Activated naive CD4-positive, alpha-beta T cell treated with anti-CD3 and anti-CD28 coated beads, Interleukin-2, amount 50 U/mL, for 24 hours (primary cell): ENCODE measurements at regions not wholly inside any gene's neighbourhood (a gene's known extent, or its start where the extent isn't known, plus 50 kb on each side); places are given as distances from the start of the nearest gene placed in this dataset.
"Not testable (repeated sequence)": the region's sequence is repeated elsewhere in the genome, so short reads cannot be mapped to it uniquely, and the experiment has no call there.

Experiments used
- H3K27ac Mint-ChIP-seq: one replicate; pipeline ENCODE4 v1.8.0; 2021; ENCODE audit warnings: mild to moderate bottlenecking, mixed read lengths
- H3K27me3 Mint-ChIP-seq: one replicate; pipeline ENCODE4 v1.8.0; 2021; ENCODE audit warnings: mixed read lengths
- H3K36me3 Mint-ChIP-seq: one replicate; pipeline ENCODE4 v1.8.0; 2021; ENCODE audit warnings: mixed read lengths
- H3K4me1 Mint-ChIP-seq: one replicate; pipeline ENCODE4 v1.8.0; 2021; ENCODE audit warnings: mixed read lengths
- H3K4me3 Mint-ChIP-seq: one replicate; pipeline ENCODE4 v1.8.0; 2021; ENCODE audit warnings: mild to moderate bottlenecking, mixed read lengths
- H3K9me3 Mint-ChIP-seq: one replicate; pipeline ENCODE4 v1.8.0; 2021; ENCODE audit warnings: mixed read lengths

DNA sequence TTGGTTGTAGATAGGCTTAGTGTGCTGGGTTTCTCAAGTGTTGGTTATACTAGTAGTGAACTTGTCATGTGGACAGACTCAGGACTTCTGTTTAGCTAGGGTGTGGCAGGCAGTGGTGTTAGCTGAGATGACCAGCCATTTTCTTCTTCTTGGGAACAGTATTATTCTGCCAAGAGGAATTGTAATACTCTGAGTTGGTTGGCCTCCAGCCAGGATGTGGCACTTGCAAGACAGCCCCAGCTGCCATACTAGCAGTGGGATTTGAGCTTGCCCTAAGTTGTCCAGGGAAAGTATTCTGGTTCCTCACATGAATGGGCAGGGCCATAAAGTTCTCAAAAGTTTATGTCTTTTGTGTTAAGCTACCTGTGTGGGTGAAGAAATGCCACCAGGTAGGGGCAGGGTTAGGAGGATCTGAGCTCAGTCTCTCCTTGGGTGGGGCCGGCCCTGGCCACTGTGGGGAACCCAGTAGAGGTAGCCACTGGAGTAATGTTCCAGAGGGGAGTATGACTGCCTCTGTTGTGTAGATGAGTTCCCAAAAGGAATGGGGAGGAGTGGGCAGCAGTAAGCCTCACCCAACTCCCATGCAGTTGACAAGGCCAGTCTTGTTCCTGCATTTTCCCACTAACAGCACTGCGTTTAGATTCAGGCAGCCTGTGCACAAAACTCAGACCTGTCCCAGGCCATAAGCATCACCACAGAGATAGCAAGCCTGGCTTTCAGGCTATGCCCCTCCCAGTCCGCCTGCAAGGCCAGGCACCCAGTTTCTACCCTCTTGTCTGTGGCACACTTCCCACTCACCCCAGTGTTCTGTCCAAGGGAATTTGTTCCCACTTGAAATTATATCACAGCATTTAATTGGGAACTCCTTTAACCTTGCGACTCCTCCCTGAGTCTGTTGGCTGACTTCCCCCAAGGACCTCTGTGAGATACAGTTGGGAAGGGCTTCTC, 250.7 kb downstream of the ANXA1 start:
- H3K9me3 Mint-ChIP-seq = peaks cover 13% of the 10 kb centered on the region
- H3K36me3 Mint-ChIP-seq = no peaks in the 10 kb centered on the region
- H3K4me3 Mint-ChIP-seq = no peak overlapping the region
- H3K27me3 Mint-ChIP-seq = no peaks in the 10 kb centered on the region
- H3K27ac Mint-ChIP-seq = no peak overlapping the region
- no peaks in the 10 kb centered on the region for H3K4me1 Mint-ChIP-seq

- no peaks in the 10 kb centered on the region for H3K9me3 Mint-ChIP-seq
- no peaks in the 10 kb centered on the region for H3K27me3 Mint-ChIP-seq
- H3K4me3 Mint-ChIP-seq = no peak overlapping the region
- H3K27ac Mint-ChIP-seq = no peak overlapping the region
- no peaks in the 10 kb centered on the region for H3K4me1 Mint-ChIP-seq
- no peaks in the 10 kb centered on the region for H3K36me3 Mint-ChIP-seq
These were observed 259.8 kb downstream of the ANXA1 start for GRCh38 chr9:73411494-73411893.

- H3K27ac Mint-ChIP-seq = no peak overlapping the region
- H3K9me3 Mint-ChIP-seq = no peaks in the 10 kb centered on the region
- no peaks in the 10 kb centered on the region for H3K4me1 Mint-ChIP-seq
- no peak overlapping the region for H3K4me3 Mint-ChIP-seq
- H3K36me3 Mint-ChIP-seq = no peaks in the 10 kb centered on the region
- H3K27me3 Mint-ChIP-seq = no peaks in the 10 kb centered on the region
These were observed 261.2 kb downstream of the ANXA1 start for GRCh38 chr9:73412874-73413273.

GRCh38 chr9:73423891-73424290, 272.2 kb downstream of the ANXA1 start:
- Mint-ChIP-seq H3K27ac (no peak overlapping the region), H3K4me3 (no peak overlapping the region), H3K27me3 (no peaks in the 10 kb centered on the region), H3K4me1 (no peaks in the 10 kb centered on the region), H3K36me3 (no peaks in the 10 kb centered on the region), H3K9me3 (peaks cover 5% of the 10 kb centered on the region)

DNA sequence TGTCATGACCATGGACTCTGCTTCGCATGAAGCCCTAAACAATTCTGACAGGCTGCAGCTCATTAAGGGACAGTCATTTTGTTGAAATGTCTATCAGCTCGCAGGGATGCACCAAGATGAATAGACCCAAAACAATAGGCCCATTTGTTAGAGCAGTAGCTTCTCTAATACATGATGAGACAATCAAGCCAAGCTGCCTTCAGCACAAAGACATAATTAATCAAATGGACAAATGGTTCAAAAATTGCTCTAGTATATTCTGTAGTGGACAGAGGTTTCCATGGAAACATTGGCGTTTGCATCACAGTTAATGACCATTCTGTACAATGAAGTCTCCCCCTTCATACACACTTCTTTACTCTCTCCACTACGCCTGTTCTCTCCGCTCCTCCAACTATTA, 274.6 kb downstream of the ANXA1 start:
- Mint-ChIP-seq H3K36me3 (no peaks in the 10 kb centered on the region), H3K9me3 (peaks cover 5% of the 10 kb centered on the region), H3K27me3 (no peaks in the 10 kb centered on the region), H3K4me1 (no peaks in the 10 kb centered on the region), H3K4me3 (no peak overlapping the region), H3K27ac (no peak overlapping the region)

- Mint-ChIP-seq H3K27me3 (no peaks in the 10 kb centered on the region), H3K4me3 (no peak overlapping the region), H3K9me3 (no peaks in the 10 kb centered on the region), H3K4me1 (no peaks in the 10 kb centered on the region), H3K36me3 (no peaks in the 10 kb centered on the region), H3K27ac (no peak overlapping the region)
These were observed 283.2 kb downstream of the ANXA1 start for GRCh38 chr9:73434826-73435225.

DNA sequence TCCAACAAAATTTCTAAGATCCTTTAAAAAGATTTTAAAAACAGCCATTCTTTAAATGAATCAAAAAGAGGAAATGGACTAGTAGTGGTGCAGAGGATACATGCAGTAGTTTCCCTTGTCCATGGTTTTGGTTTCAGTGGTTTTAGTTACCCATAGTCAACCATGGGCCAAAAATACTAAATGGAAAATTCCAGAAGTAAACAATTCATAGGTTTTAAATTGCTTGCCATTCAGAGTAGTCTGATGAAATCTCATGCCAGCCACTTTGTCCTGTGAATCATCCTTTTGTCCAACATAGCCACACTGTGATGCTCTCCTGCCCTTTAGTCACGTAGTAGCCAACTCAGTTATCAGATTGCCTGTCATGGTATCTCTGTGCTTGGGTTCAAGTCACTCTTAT, 286.1 kb downstream of the ANXA1 start:
- H3K36me3 Mint-ChIP-seq = no peaks in the 10 kb centered on the region
- no peaks in the 10 kb centered on the region for H3K27me3 Mint-ChIP-seq
- H3K9me3 Mint-ChIP-seq = no peaks in the 10 kb centered on the region
- H3K4me1 Mint-ChIP-seq = no peaks in the 10 kb centered on the region
- no peak overlapping the region for H3K27ac Mint-ChIP-seq
- no peak overlapping the region for H3K4me3 Mint-ChIP-seq

- H3K27me3 Mint-ChIP-seq, H3K36me3 Mint-ChIP-seq, H3K9me3 Mint-ChIP-seq, H3K4me3 Mint-ChIP-seq, H3K27ac Mint-ChIP-seq, H3K4me1 Mint-ChIP-seq: not testable (repeated sequence)
These were observed 288.2 kb downstream of the ANXA1 start for GRCh38 chr9:73439839-73440238.

DNA sequence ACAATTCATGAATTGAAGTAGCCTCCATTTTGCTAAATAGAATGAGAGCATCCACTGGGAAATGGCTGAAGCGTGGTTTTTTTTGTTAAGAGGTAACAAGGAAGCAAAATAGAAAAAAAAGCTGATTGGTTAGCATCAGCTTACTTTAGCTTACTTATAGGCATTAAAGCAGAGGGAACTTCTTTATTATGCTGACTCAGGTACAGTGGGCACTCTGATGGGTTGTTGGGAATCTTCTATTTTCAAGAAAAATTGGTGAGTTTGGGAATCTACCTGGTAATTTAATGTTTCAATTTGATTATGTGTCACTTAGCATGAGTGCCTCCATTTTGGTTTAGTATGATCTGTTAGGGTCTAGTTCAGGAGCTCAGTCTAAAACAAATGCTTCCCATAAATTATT, 289.6 kb downstream of the ANXA1 start:
- Mint-ChIP-seq H3K9me3 (no peaks in the 10 kb centered on the region), H3K27me3 (no peaks in the 10 kb centered on the region), H3K27ac (no peak overlapping the region), H3K4me3 (no peak overlapping the region), H3K4me1 (no peaks in the 10 kb centered on the region), H3K36me3 (no peaks in the 10 kb centered on the region)

- Mint-ChIP-seq H3K27ac (no peak overlapping the region), H3K9me3 (no peaks in the 10 kb centered on the region), H3K36me3 (no peaks in the 10 kb centered on the region), H3K4me1 (no peaks in the 10 kb centered on the region), H3K4me3 (no peak overlapping the region), H3K27me3 (no peaks in the 10 kb centered on the region)
These were observed 290.5 kb downstream of the ANXA1 start for GRCh38 chr9:73441890-73442818.

DNA sequence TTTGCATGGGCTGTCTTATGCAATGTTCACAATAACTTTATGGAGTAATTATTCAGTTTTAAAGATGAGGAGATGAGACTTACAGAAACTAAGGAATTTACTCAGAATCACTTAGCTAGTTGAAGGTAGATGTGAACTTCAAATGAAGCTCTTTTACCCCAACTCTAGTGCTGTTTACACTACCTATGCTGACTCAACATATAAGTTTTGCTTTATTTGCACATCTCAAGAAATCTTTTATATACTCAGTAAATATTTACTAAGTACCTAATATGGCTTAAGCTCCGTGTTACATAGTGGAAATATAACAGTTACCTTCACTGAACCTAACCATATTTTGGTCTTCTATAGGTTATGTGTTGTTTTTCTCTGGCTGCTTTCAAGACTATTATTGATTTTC, 293.2 kb downstream of the ANXA1 start:
- no peak overlapping the region for H3K4me3 Mint-ChIP-seq
- no peaks in the 10 kb centered on the region for H3K27me3 Mint-ChIP-seq
- H3K36me3 Mint-ChIP-seq = no peaks in the 10 kb centered on the region
- H3K9me3 Mint-ChIP-seq = no peaks in the 10 kb centered on the region
- no peaks in the 10 kb centered on the region for H3K4me1 Mint-ChIP-seq
- no peak overlapping the region for H3K27ac Mint-ChIP-seq

- H3K9me3 Mint-ChIP-seq, H3K4me1 Mint-ChIP-seq, H3K27ac Mint-ChIP-seq, H3K4me3 Mint-ChIP-seq, H3K27me3 Mint-ChIP-seq, H3K36me3 Mint-ChIP-seq: not testable (repeated sequence)
These were observed 293.7 kb downstream of the ANXA1 start for GRCh38 chr9:73445384-73445783.

GRCh38 chr9:73446306-73446705, 294.6 kb downstream of the ANXA1 start:
- Mint-ChIP-seq H3K4me3 (no peak overlapping the region), H3K9me3 (no peaks in the 10 kb centered on the region), H3K36me3 (no peaks in the 10 kb centered on the region), H3K27ac (no peak overlapping the region), H3K4me1 (no peaks in the 10 kb centered on the region), H3K27me3 (no peaks in the 10 kb centered on the region)

DNA sequence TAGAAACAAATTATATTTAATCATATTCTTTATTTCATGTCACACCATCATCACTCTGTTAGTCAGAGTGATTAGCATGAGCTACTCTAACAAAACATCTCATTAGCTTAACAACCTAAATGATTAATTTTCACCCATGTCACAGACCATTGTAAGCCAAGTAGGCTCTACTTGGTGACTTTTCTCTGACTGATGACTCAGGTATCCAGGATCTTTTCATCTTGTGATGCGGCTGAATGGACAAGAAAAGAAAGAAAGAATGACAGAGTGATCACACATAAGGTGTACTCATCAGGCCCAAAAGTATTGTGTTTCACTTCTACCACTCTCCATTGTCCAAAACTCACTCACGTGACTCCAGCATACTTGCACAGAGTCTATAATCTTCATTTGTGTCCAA, 299.3 kb downstream of the ANXA1 start:
- Mint-ChIP-seq H3K36me3 (no peaks in the 10 kb centered on the region), H3K27me3 (no peaks in the 10 kb centered on the region), H3K4me3 (no peak overlapping the region), H3K9me3 (no peaks in the 10 kb centered on the region), H3K4me1 (no peaks in the 10 kb centered on the region), H3K27ac (no peak overlapping the region)

DNA sequence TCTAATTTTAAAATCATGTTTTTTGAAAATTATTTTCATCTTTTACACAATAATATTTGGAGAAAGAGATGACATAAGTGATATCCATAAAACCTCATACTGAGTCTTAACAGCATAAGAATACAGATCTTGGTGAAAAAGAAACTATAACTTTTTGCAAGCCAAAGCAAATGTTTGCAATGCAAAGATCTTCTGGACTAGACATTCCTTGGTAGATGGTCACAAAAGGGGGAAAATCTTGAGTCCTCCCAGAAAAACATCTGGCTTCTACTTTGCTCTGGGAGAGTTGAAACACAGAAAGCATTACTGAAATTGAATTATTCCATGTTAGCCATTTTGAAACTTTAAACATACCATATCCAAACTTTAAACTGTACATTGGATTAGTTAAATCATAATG, 308.2 kb downstream of the ANXA1 start:
- no peaks in the 10 kb centered on the region for H3K4me1 Mint-ChIP-seq
- no peaks in the 10 kb centered on the region for H3K27me3 Mint-ChIP-seq
- no peak overlapping the region for H3K27ac Mint-ChIP-seq
- H3K36me3 Mint-ChIP-seq = no peaks in the 10 kb centered on the region
- no peak overlapping the region for H3K4me3 Mint-ChIP-seq
- no peaks in the 10 kb centered on the region for H3K9me3 Mint-ChIP-seq

- Mint-ChIP-seq H3K27me3 (no peaks in the 10 kb centered on the region), H3K4me3 (no peak overlapping the region), H3K27ac (no peak overlapping the region), H3K4me1 (no peaks in the 10 kb centered on the region), H3K9me3 (no peaks in the 10 kb centered on the region), H3K36me3 (no peaks in the 10 kb centered on the region)
These were observed 317.1 kb downstream of the ANXA1 start for GRCh38 chr9:73468716-73469115.
